ENCODE measurements at regions not wholly inside any gene's neighbourhood (a gene's known extent, or its start where the extent isn't known, plus 50 kb on each side); places are given as distances from the start of the nearest gene placed in this dataset.

GRCh38 chr2:23293063-23293462 is 91.9 kb upstream of the KLHL29 start:
- TF ChIP-seq, protein P1, sequence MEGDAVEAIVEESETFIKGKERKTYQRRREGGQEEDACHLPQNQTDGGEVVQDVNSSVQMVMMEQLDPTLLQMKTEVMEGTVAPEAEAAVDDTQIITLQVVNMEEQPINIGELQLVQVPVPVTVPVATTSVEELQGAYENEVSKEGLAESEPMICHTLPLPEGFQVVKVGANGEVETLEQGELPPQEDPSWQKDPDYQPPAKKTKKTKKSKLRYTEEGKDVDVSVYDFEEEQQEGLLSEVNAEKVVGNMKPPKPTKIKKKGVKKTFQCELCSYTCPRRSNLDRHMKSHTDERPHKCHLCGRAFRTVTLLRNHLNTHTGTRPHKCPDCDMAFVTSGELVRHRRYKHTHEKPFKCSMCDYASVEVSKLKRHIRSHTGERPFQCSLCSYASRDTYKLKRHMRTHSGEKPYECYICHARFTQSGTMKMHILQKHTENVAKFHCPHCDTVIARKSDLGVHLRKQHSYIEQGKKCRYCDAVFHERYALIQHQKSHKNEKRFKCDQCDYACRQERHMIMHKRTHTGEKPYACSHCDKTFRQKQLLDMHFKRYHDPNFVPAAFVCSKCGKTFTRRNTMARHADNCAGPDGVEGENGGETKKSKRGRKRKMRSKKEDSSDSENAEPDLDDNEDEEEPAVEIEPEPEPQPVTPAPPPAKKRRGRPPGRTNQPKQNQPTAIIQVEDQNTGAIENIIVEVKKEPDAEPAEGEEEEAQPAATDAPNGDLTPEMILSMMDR (IDR thresholded peaks at IDR 0.05; ENCODE audit: low read depth, low read length) = no peak
- TF ChIP-seq EZH2phosphoT487 (IDR thresholded peaks at IDR 0.05; ENCODE audit: low read depth) = no peak
- H2AFZ ChIP-seq (ENCODE audit: low read depth, low read length) = no peak overlapping the region
- H3K27ac ChIP-seq (ENCODE audit: low read length) = no peak overlapping the region
- no peak overlapping the region for H3K4me2 ChIP-seq (ENCODE audit: low read length)
- H3K79me2 ChIP-seq (ENCODE audit: low read length) = no peaks in the 10 kb centered on the region
- no peak overlapping the region for H3K4me3 ChIP-seq (ENCODE audit: low read length)
- no peaks in the 10 kb centered on the region for H3K4me1 ChIP-seq (ENCODE audit: low read length)
- H3K9ac ChIP-seq (ENCODE audit: low read length) = no peak overlapping the region
- no peaks in the 10 kb centered on the region for H3K36me3 ChIP-seq (replicated peaks; ENCODE audit: low read depth, low read length)
- peaks cover 12% of the 10 kb centered on the region; the same call in 1 of the 2 replicates for H3K27me3 ChIP-seq (ENCODE audit: low read depth, low read length)
- H3K9me3 ChIP-seq (ENCODE audit: insufficient read depth, low read length) = no peaks in the 10 kb centered on the region
- no peaks in the 10 kb centered on the region for H4K20me1 ChIP-seq (ENCODE audit: insufficient read depth, low read length)

DNA sequence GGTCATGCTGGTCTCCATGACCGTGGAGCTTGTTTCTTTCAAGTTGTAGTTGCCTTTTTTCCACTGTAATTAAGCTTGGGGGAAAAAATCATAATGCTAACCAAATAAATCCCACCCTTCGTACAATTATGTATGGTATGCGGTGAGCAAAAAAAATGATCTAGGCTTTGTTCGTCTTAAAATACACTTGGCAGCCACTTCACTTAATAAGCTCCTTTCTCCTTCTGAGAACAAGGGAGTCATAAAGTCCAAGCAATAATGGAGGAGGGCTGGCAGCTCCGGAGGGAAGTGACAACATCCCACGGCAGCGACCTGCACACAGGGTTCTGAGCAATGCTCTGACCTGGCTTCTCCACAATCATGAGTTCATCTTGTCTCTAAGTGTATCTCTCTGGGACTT is 91.2 kb upstream of the KLHL29 start:
- Histone ChIP-seq H3K27ac (ENCODE audit: low read length) (no peak overlapping the region), H2AFZ (ENCODE audit: low read depth, low read length) (no peak overlapping the region), H3K4me2 (ENCODE audit: low read length) (no peak overlapping the region), H3K4me3 (ENCODE audit: low read length) (no peak overlapping the region), H3K9me3 (ENCODE audit: insufficient read depth, low read length) (no peaks in the 10 kb centered on the region), H3K4me1 (ENCODE audit: low read length) (no peaks in the 10 kb centered on the region), H3K9ac (ENCODE audit: low read length) (no peak overlapping the region), H3K36me3 (replicated peaks; ENCODE audit: low read depth, low read length) (no peaks in the 10 kb centered on the region), H4K20me1 (ENCODE audit: insufficient read depth, low read length) (no peaks in the 10 kb centered on the region), H3K27me3 (ENCODE audit: low read depth, low read length) (peaks cover 12% of the 10 kb centered on the region; the same call in 1 of the 2 replicates), H3K79me2 (ENCODE audit: low read length) (no peaks in the 10 kb centered on the region)
- TF ChIP-seq EZH2phosphoT487 (IDR thresholded peaks at IDR 0.05; ENCODE audit: low read depth) = no peak

- Histone ChIP-seq H3K4me3 (ENCODE audit: low read length) (no peak overlapping the region), H3K9ac (ENCODE audit: low read length) (no peak overlapping the region), H3K79me2 (ENCODE audit: low read length) (no peaks in the 10 kb centered on the region), H2AFZ (ENCODE audit: low read depth, low read length) (no peak overlapping the region), H3K27me3 (ENCODE audit: low read depth, low read length) (peaks cover 12% of the 10 kb centered on the region; the same call in 1 of the 2 replicates), H3K27ac (ENCODE audit: low read length) (no peak overlapping the region), H3K36me3 (replicated peaks; ENCODE audit: low read depth, low read length) (no peaks in the 10 kb centered on the region), H3K4me2 (ENCODE audit: low read length) (no peak overlapping the region), H3K9me3 (ENCODE audit: insufficient read depth, low read length) (no peaks in the 10 kb centered on the region), H4K20me1 (ENCODE audit: insufficient read depth, low read length) (no peaks in the 10 kb centered on the region), H3K4me1 (ENCODE audit: low read length) (no peaks in the 10 kb centered on the region)
- TF ChIP-seq, protein P1 (IDR thresholded peaks at IDR 0.05; ENCODE audit: low read depth, low read length) = no peak
- no peak for TF ChIP-seq EZH2phosphoT487 (IDR thresholded peaks at IDR 0.05; ENCODE audit: low read depth)
Observed at GRCh38 chr2:23294238-23294637, 90.7 kb upstream of the KLHL29 start.

DNA sequence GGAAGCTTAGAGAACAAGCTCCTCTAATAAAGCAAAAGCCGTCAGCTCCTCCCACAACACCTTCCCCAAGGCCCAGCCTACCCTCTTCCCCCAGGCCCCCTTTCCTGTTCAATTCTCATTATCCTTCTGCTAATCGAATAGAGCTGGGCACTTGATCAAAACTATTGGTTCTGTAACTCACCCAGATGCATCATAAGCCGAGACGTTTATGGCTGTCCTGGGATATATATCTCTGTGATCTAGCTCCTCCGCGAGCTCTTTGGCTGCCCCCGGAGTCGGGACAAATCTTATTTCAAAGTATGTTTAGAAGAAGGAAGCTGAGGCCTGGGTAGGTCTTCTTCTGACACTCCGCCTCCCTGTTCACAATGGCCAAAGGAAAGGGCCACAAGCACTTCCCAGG is 88.3 kb upstream of the KLHL29 start:
- no peaks in the 10 kb centered on the region for H3K4me1 ChIP-seq (ENCODE audit: low read length)
- H4K20me1 ChIP-seq (ENCODE audit: insufficient read depth, low read length) = no peaks in the 10 kb centered on the region
- H3K36me3 ChIP-seq (replicated peaks; ENCODE audit: low read depth, low read length) = no peaks in the 10 kb centered on the region
- peaks cover 6% of the 10 kb centered on the region; the same call in 1 of the 2 replicates for H3K27me3 ChIP-seq (ENCODE audit: low read depth, low read length)
- H3K9ac ChIP-seq (ENCODE audit: low read length) = no peak overlapping the region
- TF ChIP-seq EZH2phosphoT487 (IDR thresholded peaks at IDR 0.05; ENCODE audit: low read depth) = no peak
- TF ChIP-seq, protein P1 (IDR thresholded peaks at IDR 0.05; ENCODE audit: low read depth, low read length) = no peak
- no peak overlapping the region for H3K27ac ChIP-seq (ENCODE audit: low read length)
- no peak overlapping the region for H3K4me2 ChIP-seq (ENCODE audit: low read length)
- H3K4me3 ChIP-seq (ENCODE audit: low read length) = no peak overlapping the region
- H3K9me3 ChIP-seq (ENCODE audit: insufficient read depth, low read length) = no peaks in the 10 kb centered on the region
- no peak overlapping the region for H2AFZ ChIP-seq (ENCODE audit: low read depth, low read length)
- no peaks in the 10 kb centered on the region for H3K79me2 ChIP-seq (ENCODE audit: low read length)
